ENCODE measurements at regions not wholly inside any gene's neighbourhood (a gene's known extent, or its start where the extent isn't known, plus 50 kb on each side); places are given as distances from the start of the nearest gene placed in this dataset.

DNA sequence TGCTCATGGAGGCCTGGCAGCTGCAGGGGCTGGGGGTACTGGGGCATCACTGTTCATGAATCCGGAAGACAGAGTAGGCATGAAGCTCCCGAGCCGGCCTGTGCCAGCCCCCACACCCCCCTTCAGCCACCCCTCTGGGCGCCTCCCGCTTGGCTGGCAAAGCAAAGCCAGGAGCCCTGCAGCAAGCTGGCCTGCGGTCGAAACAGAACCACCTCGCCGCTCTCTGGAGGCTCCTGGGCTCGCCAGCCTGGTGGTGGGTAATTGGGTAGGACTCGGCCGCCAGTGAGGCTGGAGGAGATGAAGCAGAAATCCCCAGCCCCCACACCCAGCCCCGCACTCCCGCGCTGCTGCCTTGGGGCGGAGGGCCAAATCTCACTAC lies 70.9 kb upstream of the GPC1 start:
- H3K4me1 ChIP-seq (ENCODE audit: control insufficient read depth, insufficient read depth, low read length), result no peaks in the 10 kb centered on the region
- H3K36me3 Mint-ChIP-seq, result no peaks in the 10 kb centered on the region
- H3K4me3 ChIP-seq (ENCODE audit: low read length), result no peak overlapping the region
- no peak overlapping the region for H3K4me3 Mint-ChIP-seq
- no peak overlapping the region for H3K27ac Mint-ChIP-seq
- no peaks in the 10 kb centered on the region for H3K9me3 ChIP-seq (ENCODE audit: control insufficient read depth, insufficient read depth, low read length)
- intact Hi-C loops (cut with micrococcal nuclease), result no loop called here
- no peak for TF ChIP-seq CTCF (IDR thresholded peaks at IDR 0.05)
- DNase-seq (no peak), ATAC-seq (no peak)
- H3K27me3 Mint-ChIP-seq (ENCODE audit: low read depth in 2 of 2), result no peaks in the 10 kb centered on the region
- no peak overlapping the region for H3K27ac ChIP-seq (ENCODE audit: low read length)
- WGBS (ENCODE audit: insufficient coverage), result 92% methylated on average over 12 of the region's 16 CpGs
- H3K27me3 ChIP-seq (ENCODE audit: control insufficient read depth, insufficient read depth, low read length), result no peaks in the 10 kb centered on the region
- peaks cover 0 to 5% of the 10 kb centered on the region in 2 donors for H3K9me3 Mint-ChIP-seq
- H3K36me3 ChIP-seq (ENCODE audit: control insufficient read depth, insufficient read depth, low read length), result no peaks in the 10 kb centered on the region
- H3K4me1 Mint-ChIP-seq, result no peaks in the 10 kb centered on the region

DNA sequence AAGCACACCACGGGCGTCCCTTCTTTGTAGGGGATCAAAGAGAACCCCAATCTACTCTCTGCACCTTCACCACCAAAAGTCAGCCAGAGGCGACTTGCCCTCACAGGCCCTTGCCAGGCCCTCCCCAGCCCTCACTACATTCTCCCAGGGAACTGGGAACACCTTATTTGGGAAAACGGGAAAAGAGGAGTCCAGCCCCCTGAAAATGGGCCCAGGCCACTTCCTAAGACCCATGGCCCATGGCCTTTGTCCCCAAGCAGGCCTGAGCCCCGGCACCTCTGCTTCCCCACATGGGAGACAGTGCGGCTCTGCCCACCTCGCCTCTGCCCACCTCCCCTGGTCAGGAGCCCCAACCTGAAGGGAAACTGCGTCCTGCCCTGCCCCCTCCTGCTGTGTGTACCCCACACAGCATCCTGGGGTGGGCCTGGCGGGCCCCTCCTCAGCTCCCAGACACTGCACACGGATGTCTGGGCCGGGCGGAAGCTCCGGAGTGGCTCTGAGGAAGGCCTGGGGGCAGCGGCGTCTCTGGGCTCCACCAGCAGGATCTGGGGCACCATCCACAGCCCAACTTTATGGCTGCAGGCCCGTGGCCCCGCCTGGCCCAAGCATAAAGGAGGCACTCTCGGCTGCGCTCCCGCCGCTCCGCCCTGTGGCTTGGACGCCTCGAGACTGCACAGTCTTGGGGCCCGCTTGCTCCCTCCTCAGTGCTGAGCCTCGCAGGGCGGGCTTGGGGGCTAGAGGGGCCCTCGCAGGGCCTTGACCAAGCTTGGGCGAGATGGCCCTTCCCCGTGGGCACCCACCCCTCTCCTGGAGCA lies 70.3 kb upstream of the GPC1 start:
- no peak for TF ChIP-seq CTCF (IDR thresholded peaks at IDR 0.05)
- no peak for DNase-seq
- WGBS (ENCODE audit: insufficient coverage), result 87% methylated on average over 30 of the region's 30 CpGs
- no peaks in the 10 kb centered on the region for H3K4me1 Mint-ChIP-seq
- ATAC-seq, result no peak
- no peak overlapping the region for H3K27ac Mint-ChIP-seq
- Histone ChIP-seq H3K27me3 (ENCODE audit: control insufficient read depth, insufficient read depth, low read length) (no peaks in the 10 kb centered on the region), H3K36me3 (ENCODE audit: control insufficient read depth, insufficient read depth, low read length) (no peaks in the 10 kb centered on the region), H3K4me1 (ENCODE audit: control insufficient read depth, insufficient read depth, low read length) (no peaks in the 10 kb centered on the region), H3K27ac (ENCODE audit: low read length) (no peak overlapping the region), H3K4me3 (ENCODE audit: low read length) (no peak overlapping the region), H3K9me3 (ENCODE audit: control insufficient read depth, insufficient read depth, low read length) (no peaks in the 10 kb centered on the region)
- H3K36me3 Mint-ChIP-seq, result no peaks in the 10 kb centered on the region
- H3K27me3 Mint-ChIP-seq (ENCODE audit: low read depth in 2 of 2), result no peaks in the 10 kb centered on the region
- intact Hi-C loops (cut with micrococcal nuclease), result no loop called here
- H3K9me3 Mint-ChIP-seq, result peaks cover 0 to 5% of the 10 kb centered on the region in 2 donors
- no peak overlapping the region for H3K4me3 Mint-ChIP-seq

- intact Hi-C loops (cut with micrococcal nuclease), result no loop called here
- no peak for ATAC-seq
- H3K4me3 Mint-ChIP-seq, result no peak overlapping the region
Measured at GRCh38 chr2:240365971-240366471, 69.4 kb upstream of the GPC1 start.

More at GRCh38 chr2:240365971-240366471, 69.4 kb upstream of the GPC1 start:
- no peak overlapping the region for H3K27ac Mint-ChIP-seq
- no peaks in the 10 kb centered on the region for H3K4me1 Mint-ChIP-seq
- H3K27ac ChIP-seq (ENCODE audit: low read length), result no peak overlapping the region
- no peaks in the 10 kb centered on the region for H3K9me3 Mint-ChIP-seq
- no peaks in the 10 kb centered on the region for H3K36me3 ChIP-seq (ENCODE audit: control insufficient read depth, insufficient read depth, low read length)
- 57% methylated on average over 9 of the region's 9 CpGs for WGBS (ENCODE audit: insufficient coverage)
- H3K4me1 ChIP-seq (ENCODE audit: control insufficient read depth, insufficient read depth, low read length), result no peaks in the 10 kb centered on the region
- no peak for DNase-seq
- no peaks in the 10 kb centered on the region for H3K27me3 ChIP-seq (ENCODE audit: control insufficient read depth, insufficient read depth, low read length)
- H3K9me3 ChIP-seq (ENCODE audit: control insufficient read depth, insufficient read depth, low read length), result no peaks in the 10 kb centered on the region
- H3K36me3 Mint-ChIP-seq, result no peaks in the 10 kb centered on the region
- no peak for TF ChIP-seq CTCF (IDR thresholded peaks at IDR 0.05)
- H3K27me3 Mint-ChIP-seq (ENCODE audit: low read depth in 2 of 2), result no peaks in the 10 kb centered on the region
- no peak overlapping the region for H3K4me3 ChIP-seq (ENCODE audit: low read length)
